ENCODE measurements at regions not wholly inside any gene's neighbourhood (a gene's known extent, or its start where the extent isn't known, plus 50 kb on each side); places are given as distances from the start of the nearest gene placed in this dataset.

DNA sequence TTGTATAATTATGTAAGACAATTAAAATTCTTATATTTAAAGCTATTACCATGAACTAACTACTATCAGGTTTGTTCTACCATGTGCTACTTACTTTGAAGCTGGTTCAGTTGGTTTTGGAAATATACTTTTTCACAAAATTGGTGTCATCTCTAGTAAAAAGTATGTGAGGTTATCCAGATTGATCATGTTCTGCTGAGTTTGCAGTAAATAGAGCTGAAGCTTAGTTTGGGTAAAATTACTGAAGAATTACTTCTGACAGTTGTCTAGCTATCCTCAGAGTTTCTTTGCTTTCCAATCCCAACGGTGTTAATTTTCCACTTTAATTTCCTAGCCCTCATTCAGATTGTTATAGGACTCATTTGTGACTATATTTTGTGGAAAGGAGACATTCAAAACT lies 184.2 kb downstream of the FAT4 start:
- TF ChIP-seq CTCF (IDR thresholded peaks at IDR 0.05): no peak
- no peak for TF ChIP-seq POLR2A (IDR thresholded peaks at IDR 0.05)
- TF ChIP-seq POLR2AphosphoS5 (IDR thresholded peaks at IDR 0.05): no peak
- no peak for TF ChIP-seq EP300 (IDR thresholded peaks at IDR 0.05)
- Histone ChIP-seq H3K4me3 (no peak overlapping the region), H3K27ac (no peak overlapping the region), H3K27me3 (no peaks in the 10 kb centered on the region), H3K36me3 (no peaks in the 10 kb centered on the region), H3K9me3 (no peaks in the 10 kb centered on the region), H3K4me1 (no peaks in the 10 kb centered on the region)
- ATAC-seq: no peak
- 64% methylated on average over 1 of the region's 1 CpG; no CpG with 5 or more reads in 1 of the 2 donors for WGBS, 2 donors (ENCODE audit: low coverage in 1 of 2)

- H3K27me3 ChIP-seq: no peaks in the 10 kb centered on the region
- H3K27ac ChIP-seq: no peak overlapping the region
- H3K4me1 ChIP-seq: no peaks in the 10 kb centered on the region
- no peak for ATAC-seq
- 93 to 95% methylated on average over 3 of the region's 3 CpGs for WGBS, 2 donors (ENCODE audit: low coverage in 1 of 2)
- no peaks in the 10 kb centered on the region for H3K36me3 ChIP-seq
- no peak overlapping the region for H3K4me3 ChIP-seq
- TF ChIP-seq CTCF (IDR thresholded peaks at IDR 0.05) (no peak), POLR2A (IDR thresholded peaks at IDR 0.05) (no peak), EP300 (IDR thresholded peaks at IDR 0.05) (no peak)
- H3K9me3 ChIP-seq: no peaks in the 10 kb centered on the region
Observed at GRCh38 chr4:125501090-125501489, 186.3 kb downstream of the FAT4 start.

GRCh38 chr4:125501568-125501967 lies 186.8 kb downstream of the FAT4 start:
- Histone ChIP-seq H3K27ac (no peak overlapping the region), H3K36me3 (no peaks in the 10 kb centered on the region), H3K27me3 (no peaks in the 10 kb centered on the region), H3K9me3 (no peaks in the 10 kb centered on the region), H3K4me1 (no peaks in the 10 kb centered on the region), H3K4me3 (no peak overlapping the region)
- TF ChIP-seq CTCF (IDR thresholded peaks at IDR 0.05) (no peak), EP300 (IDR thresholded peaks at IDR 0.05) (no peak), POLR2A (IDR thresholded peaks at IDR 0.05) (no peak), POLR2AphosphoS5 (IDR thresholded peaks at IDR 0.05) (no peak)
- 61 to 70% methylated on average over 3 to 4 of the region's 4 CpGs for WGBS, 2 donors (ENCODE audit: low coverage in 1 of 2)
- ATAC-seq: no peak

- 45 to 63% methylated on average over 4 of the region's 4 CpGs for WGBS, 2 donors (ENCODE audit: low coverage in 1 of 2)
Observed at GRCh38 chr4:125505621-125506020, 190.9 kb downstream of the FAT4 start.

DNA sequence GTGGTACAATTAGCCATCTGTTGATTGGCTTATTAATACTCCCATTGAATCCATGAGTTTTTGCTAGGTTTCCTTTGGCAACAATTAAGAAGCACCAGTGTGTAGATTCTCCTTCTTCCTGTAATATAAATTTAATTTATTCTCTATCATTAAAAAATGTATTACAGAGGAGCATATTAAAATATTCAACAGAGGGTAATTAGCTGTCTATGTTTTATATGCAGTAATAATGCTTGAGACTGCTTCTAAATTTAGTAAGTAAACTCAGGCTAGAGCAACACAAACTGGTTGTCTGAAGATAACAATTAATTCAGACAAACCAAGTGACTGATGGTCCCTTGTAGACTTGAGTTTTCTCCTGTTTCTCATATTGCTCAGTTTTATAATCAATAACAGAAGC lies 192.4 kb downstream of the FAT4 start:
- Histone ChIP-seq H3K36me3 (no peaks in the 10 kb centered on the region), H3K27ac (no peak overlapping the region), H3K27me3 (no peaks in the 10 kb centered on the region), H3K4me3 (no peak overlapping the region), H3K4me1 (no peaks in the 10 kb centered on the region), H3K9me3 (no peaks in the 10 kb centered on the region)
- TF ChIP-seq POLR2AphosphoS5 (IDR thresholded peaks at IDR 0.05) (no peak), CTCF (IDR thresholded peaks at IDR 0.05) (no peak), POLR2A (IDR thresholded peaks at IDR 0.05) (no peak), EP300 (IDR thresholded peaks at IDR 0.05) (no peak)
- no peak for ATAC-seq

More at GRCh38 chr4:125505621-125506020, 190.9 kb downstream of the FAT4 start:
- Histone ChIP-seq H3K27ac (no peak overlapping the region), H3K4me3 (no peak overlapping the region), H3K9me3 (no peaks in the 10 kb centered on the region), H3K4me1 (no peaks in the 10 kb centered on the region), H3K27me3 (no peaks in the 10 kb centered on the region), H3K36me3 (no peaks in the 10 kb centered on the region)
- no peak for ATAC-seq
- no peak for TF ChIP-seq POLR2A (IDR thresholded peaks at IDR 0.05)
- no peak for TF ChIP-seq CTCF (IDR thresholded peaks at IDR 0.05)
- no peak for TF ChIP-seq EP300 (IDR thresholded peaks at IDR 0.05)
